Right atrium auricular region (tissue), 2 donors: ENCODE measurements at regions not wholly inside any gene's neighbourhood (a gene's known extent, or its start where the extent isn't known, plus 50 kb on each side); places are given as distances from the start of the nearest gene placed in this dataset.

ENCODE experiments used
- DNase-seq: peaks from one replicate; pipeline ENCODE4 v3.0.0-alpha.2; 2019; ENCODE audit warnings: low spot score
- H3K27ac ChIP-seq, 2 donors: fragments of 200-600 bp; sonication (generic); 1 replicate in 1 of 2; 2 replicates in 1 of 2; pipeline ENCODE4 v1.5.1; 2016 to 2019
- H3K27me3 ChIP-seq, 2 donors: fragments of 200-600 bp; sonication (generic); one replicate each; pipeline versions ENCODE4 v1.5.1 to v1.6.0; 2017 to 2019
- H3K36me3 ChIP-seq: fragments of 200-600 bp; sonication (generic); one replicate; pipeline ENCODE4 v1.5.1; 2016
- H3K4me1 ChIP-seq, 2 donors: fragments of 200-600 bp; sonication (generic); one replicate each; pipeline versions ENCODE4 v1.5.1 to v1.6.0; 2017 to 2019
- H3K4me3 ChIP-seq, 2 donors: fragments of 200-600 bp; sonication (generic); 1 replicate in 1 of 2; 2 replicates in 1 of 2; pipeline ENCODE4 v1.5.1; 2017 to 2019; ENCODE audit warnings: mild to moderate bottlenecking in 1 of 2, moderate library complexity in 1 of 2
- H3K9me3 ChIP-seq, 2 donors: fragments of 200-600 bp; sonication (generic); one replicate each; pipeline ENCODE4 v1.5.1; 2019
- TF ChIP-seq, protein P1 (sequence below), 2 donors: fragments of 200-600 bp; sonication (generic); IDR thresholded peaks; one replicate each; pipeline ENCODE4 v1.5.1; 2019; ENCODE audit warnings: antibody characterized with exemption in 2 of 2

DNA sequence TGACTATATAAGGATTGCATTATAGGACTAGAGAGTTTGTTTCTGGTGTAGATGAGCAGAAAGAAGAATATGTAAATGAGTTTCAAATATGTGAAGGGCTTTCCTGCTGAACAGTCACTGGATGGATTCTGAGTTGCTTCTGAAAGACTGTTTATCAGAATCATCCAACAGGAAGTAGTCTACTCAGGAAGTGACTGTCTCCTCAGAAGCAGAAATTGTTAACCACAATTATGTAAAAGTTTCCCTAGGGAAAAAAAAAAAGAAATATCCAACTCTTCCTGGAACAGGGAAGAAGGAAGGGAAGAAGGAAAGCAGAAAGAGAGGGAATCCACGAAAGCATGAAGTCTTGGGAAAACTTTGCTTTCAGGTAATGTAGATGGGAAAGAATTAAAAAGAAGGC, 138.9 kb downstream of the TENT5A start:
- Histone ChIP-seq H3K36me3 (no peaks in the 10 kb centered on the region), H3K27me3 (no peaks in the 10 kb centered on the region), H3K27ac (no peak overlapping the region), H3K4me1 (peaks cover 0 to 3% of the 10 kb centered on the region in 2 donors), H3K4me3 (no peak overlapping the region), H3K9me3 (no peaks in the 10 kb centered on the region)
- TF ChIP-seq, protein P1, sequence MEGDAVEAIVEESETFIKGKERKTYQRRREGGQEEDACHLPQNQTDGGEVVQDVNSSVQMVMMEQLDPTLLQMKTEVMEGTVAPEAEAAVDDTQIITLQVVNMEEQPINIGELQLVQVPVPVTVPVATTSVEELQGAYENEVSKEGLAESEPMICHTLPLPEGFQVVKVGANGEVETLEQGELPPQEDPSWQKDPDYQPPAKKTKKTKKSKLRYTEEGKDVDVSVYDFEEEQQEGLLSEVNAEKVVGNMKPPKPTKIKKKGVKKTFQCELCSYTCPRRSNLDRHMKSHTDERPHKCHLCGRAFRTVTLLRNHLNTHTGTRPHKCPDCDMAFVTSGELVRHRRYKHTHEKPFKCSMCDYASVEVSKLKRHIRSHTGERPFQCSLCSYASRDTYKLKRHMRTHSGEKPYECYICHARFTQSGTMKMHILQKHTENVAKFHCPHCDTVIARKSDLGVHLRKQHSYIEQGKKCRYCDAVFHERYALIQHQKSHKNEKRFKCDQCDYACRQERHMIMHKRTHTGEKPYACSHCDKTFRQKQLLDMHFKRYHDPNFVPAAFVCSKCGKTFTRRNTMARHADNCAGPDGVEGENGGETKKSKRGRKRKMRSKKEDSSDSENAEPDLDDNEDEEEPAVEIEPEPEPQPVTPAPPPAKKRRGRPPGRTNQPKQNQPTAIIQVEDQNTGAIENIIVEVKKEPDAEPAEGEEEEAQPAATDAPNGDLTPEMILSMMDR (IDR thresholded peaks at IDR 0.05): no peak
- no peak for DNase-seq

DNA sequence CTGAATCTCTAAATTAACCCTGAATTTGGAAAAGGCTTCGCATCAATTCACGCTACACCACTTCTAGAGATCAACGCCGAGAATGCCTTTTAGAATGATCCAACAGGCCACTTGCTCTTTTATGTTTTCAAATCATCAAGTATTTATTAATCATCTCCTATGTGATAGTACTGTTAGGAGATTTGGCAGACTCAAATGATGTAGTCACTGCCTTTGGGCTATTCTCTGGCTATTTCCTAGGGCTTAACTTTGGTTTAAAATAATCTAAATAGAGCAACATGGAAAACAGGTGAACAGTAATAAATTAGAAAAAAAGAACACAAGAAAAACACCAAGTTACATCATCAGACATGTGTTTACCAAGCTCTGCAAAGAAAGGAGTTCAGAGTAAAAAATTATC, 140.3 kb downstream of the TENT5A start:
- no peaks in the 10 kb centered on the region for H3K27me3 ChIP-seq
- H3K4me3 ChIP-seq: no peak overlapping the region
- no peaks in the 10 kb centered on the region for H3K36me3 ChIP-seq
- DNase-seq: no peak
- H3K4me1 ChIP-seq: peaks cover 0 to 3% of the 10 kb centered on the region in 2 donors
- H3K9me3 ChIP-seq: no peaks in the 10 kb centered on the region
- TF ChIP-seq, protein P1 (IDR thresholded peaks at IDR 0.05): no peak
- H3K27ac ChIP-seq: no peak overlapping the region

DNA sequence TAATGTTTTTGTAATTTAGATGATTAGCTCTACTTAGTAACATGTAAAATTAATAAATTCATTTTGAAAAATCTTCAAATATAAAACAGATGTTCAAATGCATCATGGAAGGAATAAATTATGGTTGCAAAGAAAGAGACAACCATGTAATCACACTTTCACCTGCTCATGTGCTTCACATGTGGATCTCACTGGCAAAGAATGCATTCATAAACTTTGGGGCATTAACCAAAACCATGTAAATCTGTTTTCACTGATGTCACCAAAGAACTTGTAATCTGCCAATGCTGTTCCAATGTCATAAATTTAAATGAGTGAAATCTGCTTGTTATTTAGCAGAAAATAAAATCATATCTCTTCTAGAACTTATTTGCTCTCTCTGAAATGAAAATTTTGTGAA, 142.7 kb downstream of the TENT5A start:
- peaks cover 0 to 3% of the 10 kb centered on the region in 2 donors for H3K4me1 ChIP-seq
- DNase-seq: no peak
- TF ChIP-seq, protein P1 (IDR thresholded peaks at IDR 0.05): no peak
- H3K9me3 ChIP-seq: no peaks in the 10 kb centered on the region
- no peaks in the 10 kb centered on the region for H3K36me3 ChIP-seq
- no peaks in the 10 kb centered on the region for H3K27me3 ChIP-seq
- H3K4me3 ChIP-seq: no peak overlapping the region
- H3K27ac ChIP-seq: no peak overlapping the region

DNA sequence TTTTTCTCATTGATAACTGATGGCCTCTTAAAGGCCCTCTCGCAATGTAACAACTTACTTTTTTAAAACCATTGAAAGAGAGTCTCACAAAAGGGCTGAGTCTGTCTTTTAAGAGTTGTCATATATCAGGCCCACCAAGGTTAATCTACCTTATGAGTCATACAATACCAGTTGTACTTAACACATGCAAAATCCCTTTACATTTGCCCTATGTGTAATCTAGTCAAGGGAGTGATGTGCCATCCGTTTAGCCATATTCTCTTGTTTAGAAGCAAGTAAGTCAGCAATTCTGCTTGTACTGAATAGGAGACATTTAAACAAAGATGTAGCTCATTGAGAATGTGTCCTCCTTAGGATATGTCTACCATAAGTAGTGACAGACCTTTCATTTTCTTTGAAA, 143.7 kb downstream of the TENT5A start:
- DNase-seq: no peak
- Histone ChIP-seq H3K9me3 (no peaks in the 10 kb centered on the region), H3K36me3 (no peaks in the 10 kb centered on the region), H3K4me3 (no peak overlapping the region), H3K27ac (no peak overlapping the region), H3K4me1 (no peaks in the 10 kb centered on the region), H3K27me3 (no peaks in the 10 kb centered on the region)
- TF ChIP-seq, protein P1 (IDR thresholded peaks at IDR 0.05): no peak

DNA sequence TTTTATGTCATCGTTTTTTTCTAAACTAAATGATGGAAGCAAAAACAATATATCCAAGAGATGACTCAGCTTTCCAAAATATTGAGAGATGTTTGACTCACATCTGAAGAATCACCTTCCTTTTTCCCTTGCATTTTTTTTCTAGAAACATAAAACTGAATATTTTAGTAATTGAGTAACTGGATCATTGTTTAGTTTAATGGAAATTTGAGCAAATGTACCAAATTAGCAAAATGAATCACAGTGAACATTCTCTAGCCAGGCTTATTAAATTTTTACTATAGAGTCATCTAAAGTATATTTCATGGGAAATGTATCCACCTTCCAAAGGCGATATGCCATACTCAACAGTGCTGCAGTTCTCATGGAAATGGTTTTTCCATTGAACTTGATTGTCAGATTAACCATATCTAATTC, 145.5 kb downstream of the TENT5A start:
- no peak for DNase-seq
- no peak overlapping the region for H3K27ac ChIP-seq
- TF ChIP-seq, protein P1 (IDR thresholded peaks at IDR 0.05): no peak

DNA sequence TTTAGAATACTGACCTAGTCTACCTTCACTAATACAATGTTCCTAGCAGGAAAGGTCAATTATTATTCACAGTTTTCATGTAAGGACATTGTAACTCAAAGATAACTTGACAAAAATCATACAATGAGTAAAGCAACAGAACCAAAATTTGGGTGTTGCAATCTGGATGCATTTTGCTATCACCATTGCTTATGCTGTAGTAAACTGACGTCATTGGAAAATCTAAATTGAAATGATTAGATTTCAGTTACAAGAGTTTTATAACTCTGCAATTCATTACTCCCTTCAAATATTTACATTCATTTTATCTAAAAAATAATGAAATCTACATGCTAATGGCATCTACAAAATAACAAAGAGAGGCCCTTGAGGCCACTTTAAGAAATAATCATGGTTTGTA, 147.0 kb downstream of the TENT5A start:
- DNase-seq: no peak
- Histone ChIP-seq H3K36me3 (no peaks in the 10 kb centered on the region), H3K27ac (no peak overlapping the region), H3K9me3 (no peaks in the 10 kb centered on the region), H3K4me3 (no peak overlapping the region), H3K27me3 (no peaks in the 10 kb centered on the region), H3K4me1 (no peaks in the 10 kb centered on the region)
- TF ChIP-seq, protein P1 (IDR thresholded peaks at IDR 0.05): no peak

More for the DNA sequence above, 145.5 kb downstream of the TENT5A start:
- Histone ChIP-seq H3K36me3 (no peaks in the 10 kb centered on the region), H3K27me3 (no peaks in the 10 kb centered on the region), H3K4me1 (no peaks in the 10 kb centered on the region), H3K9me3 (no peaks in the 10 kb centered on the region), H3K4me3 (no peak overlapping the region)
